Stomach smooth muscle (tissue), 2 donors: ENCODE measurements at regions not wholly inside any gene's neighbourhood (a gene's known extent, or its start where the extent isn't known, plus 50 kb on each side); places are given as distances from the start of the nearest gene placed in this dataset.

ENCODE experiments used
- H3K27ac ChIP-seq: one replicate; pipeline ENCODE4 v1.7.0; 2013; ENCODE audit warnings: mild to moderate bottlenecking, low read length, inconsistent platforms
- H3K27me3 ChIP-seq, 2 donors: one replicate each; pipeline ENCODE4 v1.7.0; 2013; ENCODE audit warnings: low read length in 2 of 2; ENCODE audit not compliant: insufficient read depth in 2 of 2, control insufficient read depth in 1 of 2
- H3K36me3 ChIP-seq, 2 donors: one replicate each; pipeline ENCODE4 v1.7.0; 2013; ENCODE audit warnings: low read length in 2 of 2; ENCODE audit not compliant: control insufficient read depth in 2 of 2, insufficient read depth in 2 of 2
- H3K4me1 ChIP-seq: one replicate; pipeline ENCODE4 v1.7.0; 2013; ENCODE audit warnings: low read length; ENCODE audit not compliant: control insufficient read depth, insufficient read depth
- H3K4me3 ChIP-seq, 2 donors: one replicate each; pipeline ENCODE4 v1.7.0; 2013; ENCODE audit warnings: low read length in 2 of 2
- H3K9ac ChIP-seq, 2 donors: one replicate each; pipeline ENCODE4 v1.7.0; 2013; ENCODE audit warnings: low read length in 2 of 2, mild to moderate bottlenecking in 1 of 2
- H3K9me3 ChIP-seq, 2 donors: one replicate each; pipeline ENCODE4 v1.7.0; 2013; ENCODE audit warnings: low read length in 2 of 2; ENCODE audit not compliant: control insufficient read depth in 2 of 2
- donor health status: healthy.
- donor health status: Pancreatic carcinoma.

- H3K9me3 ChIP-seq = no peaks in the 10 kb centered on the region
- no peaks in the 10 kb centered on the region for H3K27me3 ChIP-seq
- H3K4me1 ChIP-seq = no peaks in the 10 kb centered on the region
- no peak overlapping the region for H3K9ac ChIP-seq
- H3K27ac ChIP-seq = no peak overlapping the region
- no peak overlapping the region for H3K4me3 ChIP-seq
- no peaks in the 10 kb centered on the region for H3K36me3 ChIP-seq
Observed at GRCh38 chr10:58094985-58095718, 172.5 kb downstream of the IPMK start.

GRCh38 chr10:58091886-58092285, 175.8 kb downstream of the IPMK start:
- no peaks in the 10 kb centered on the region for H3K36me3 ChIP-seq
- no peak overlapping the region for H3K9ac ChIP-seq
- no peaks in the 10 kb centered on the region for H3K9me3 ChIP-seq
- H3K27ac ChIP-seq = no peak overlapping the region
- H3K4me3 ChIP-seq = no peak overlapping the region
- no peaks in the 10 kb centered on the region for H3K27me3 ChIP-seq
- H3K4me1 ChIP-seq = no peaks in the 10 kb centered on the region

DNA sequence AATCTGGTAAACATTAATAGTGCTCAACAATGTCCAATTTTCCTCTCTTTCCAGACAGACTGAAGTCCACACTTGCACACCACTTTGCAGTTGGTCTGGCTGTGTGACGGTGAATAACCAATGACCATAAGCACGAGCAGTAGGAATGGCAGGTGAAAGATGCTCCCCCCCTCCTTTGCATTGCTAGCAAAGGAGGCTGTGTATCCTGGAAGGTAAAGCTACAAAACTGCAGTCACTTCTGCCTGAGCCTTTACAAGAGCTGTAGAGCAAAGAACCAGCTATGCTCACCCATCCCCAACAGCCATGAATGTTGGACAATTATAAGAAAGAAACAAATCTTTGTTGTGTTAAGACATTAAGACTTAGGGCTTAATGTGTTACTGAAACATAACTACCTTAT, 178.0 kb downstream of the IPMK start:
- H3K27ac ChIP-seq = no peak overlapping the region

DNA sequence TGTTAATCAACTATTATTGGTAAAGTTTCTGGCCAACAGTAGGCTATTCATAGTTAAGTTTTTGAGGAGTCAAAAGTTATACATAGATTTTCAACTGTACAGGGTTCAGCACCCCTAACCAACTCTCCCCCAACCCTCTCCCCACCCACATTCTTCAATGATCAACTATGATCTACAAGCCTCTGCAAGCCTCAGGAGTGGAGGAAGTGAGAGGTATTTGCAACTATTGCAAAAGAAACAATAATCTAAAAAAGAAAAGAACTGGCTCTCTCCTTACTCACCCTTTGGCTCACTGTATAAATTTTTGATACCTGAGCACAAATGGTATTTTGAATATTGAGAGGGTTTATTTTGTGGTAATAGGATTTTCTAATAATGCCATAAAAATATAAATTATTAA, 179.8 kb downstream of the IPMK start:
- H3K4me1 ChIP-seq = no peaks in the 10 kb centered on the region
- H3K36me3 ChIP-seq = no peaks in the 10 kb centered on the region
- H3K27ac ChIP-seq = no peak overlapping the region
- no peaks in the 10 kb centered on the region for H3K27me3 ChIP-seq
- H3K4me3 ChIP-seq = no peak overlapping the region
- no peaks in the 10 kb centered on the region for H3K9me3 ChIP-seq
- no peak overlapping the region for H3K9ac ChIP-seq

More for the DNA sequence above, 178.0 kb downstream of the IPMK start:
- H3K9me3 ChIP-seq = no peaks in the 10 kb centered on the region
- no peaks in the 10 kb centered on the region for H3K4me1 ChIP-seq
- H3K9ac ChIP-seq = no peak overlapping the region
- no peak overlapping the region for H3K4me3 ChIP-seq
- no peaks in the 10 kb centered on the region for H3K36me3 ChIP-seq
- H3K27me3 ChIP-seq = no peaks in the 10 kb centered on the region

DNA sequence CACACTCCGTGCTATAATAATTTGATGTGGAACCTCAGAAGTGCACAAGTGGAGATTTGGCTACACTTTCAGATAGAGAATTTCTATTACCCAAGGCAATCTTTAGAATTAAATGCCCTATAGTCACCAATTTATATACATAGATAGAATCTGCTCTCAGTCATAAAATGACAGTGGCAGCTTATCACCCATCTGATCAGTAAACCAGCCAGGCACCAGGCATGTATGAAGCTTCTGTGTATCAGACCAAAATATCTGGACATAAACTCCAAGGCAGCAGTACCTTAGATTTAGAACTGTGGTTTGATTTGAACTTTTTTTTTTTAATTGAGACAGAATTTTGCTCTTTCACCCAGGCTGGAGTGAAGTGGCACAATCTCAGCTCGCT, 180.9 kb downstream of the IPMK start:
- Histone ChIP-seq H3K36me3 (no peaks in the 10 kb centered on the region), H3K4me1 (no peaks in the 10 kb centered on the region), H3K9me3 (no peaks in the 10 kb centered on the region)

GRCh38 chr10:58086144-58086762, 181.4 kb downstream of the IPMK start:
- Histone ChIP-seq H3K4me1 (no peaks in the 10 kb centered on the region), H3K9me3 (no peaks in the 10 kb centered on the region), H3K9ac (no peak overlapping the region), H3K36me3 (no peaks in the 10 kb centered on the region), H3K27ac (no peak overlapping the region), H3K4me3 (no peak overlapping the region), H3K27me3 (no peaks in the 10 kb centered on the region)

More for the DNA sequence above, 180.9 kb downstream of the IPMK start:
- H3K9ac ChIP-seq = no peak overlapping the region
- no peak overlapping the region for H3K27ac ChIP-seq
- no peak overlapping the region for H3K4me3 ChIP-seq
- H3K27me3 ChIP-seq = no peaks in the 10 kb centered on the region

DNA sequence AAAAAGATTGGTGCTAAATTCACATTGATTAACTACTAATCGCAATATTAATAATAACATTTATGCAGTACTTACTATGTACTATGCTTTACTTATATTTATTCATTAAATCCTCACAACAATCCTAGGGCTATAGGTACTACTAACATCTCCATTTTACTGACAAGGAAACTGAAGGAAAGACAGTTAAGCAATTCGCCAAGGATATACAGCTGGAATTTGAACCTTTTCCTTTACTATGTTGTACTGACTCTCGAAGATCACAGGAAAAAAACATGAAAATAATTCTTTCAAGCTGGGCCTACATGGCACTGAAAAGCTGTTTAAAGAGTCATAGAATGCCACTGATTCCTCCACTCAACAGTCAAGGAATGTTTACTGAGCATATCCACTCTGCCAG, 185.4 kb downstream of the IPMK start:
- no peak overlapping the region for H3K9ac ChIP-seq
- H3K36me3 ChIP-seq = no peaks in the 10 kb centered on the region
- H3K27ac ChIP-seq = no peak overlapping the region
- no peaks in the 10 kb centered on the region for H3K9me3 ChIP-seq
- H3K4me1 ChIP-seq = no peaks in the 10 kb centered on the region
- no peaks in the 10 kb centered on the region for H3K27me3 ChIP-seq
- no peak overlapping the region for H3K4me3 ChIP-seq

DNA sequence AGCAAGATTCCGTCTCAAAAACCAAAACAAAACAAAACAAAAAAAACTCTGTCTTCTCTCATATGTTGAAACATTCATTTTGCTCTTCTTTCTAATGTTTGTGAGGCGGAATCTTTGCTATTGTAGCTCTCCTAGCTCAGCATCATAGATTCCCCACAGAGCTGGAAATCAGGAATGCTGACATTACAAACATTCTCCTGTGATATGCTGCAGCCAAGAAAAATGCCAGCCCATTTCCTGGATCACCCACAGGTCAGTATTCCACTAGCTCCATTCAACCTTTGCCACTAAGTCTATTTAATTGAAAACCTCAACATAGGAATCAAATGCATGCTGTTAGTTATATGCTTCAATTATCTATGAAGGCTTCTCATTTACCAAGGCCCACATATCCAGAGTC, 186.3 kb downstream of the IPMK start:
- no peaks in the 10 kb centered on the region for H3K36me3 ChIP-seq
- H3K9ac ChIP-seq = no peak overlapping the region
- H3K4me1 ChIP-seq = no peaks in the 10 kb centered on the region
- no peaks in the 10 kb centered on the region for H3K27me3 ChIP-seq
- H3K4me3 ChIP-seq = no peak overlapping the region
- no peaks in the 10 kb centered on the region for H3K9me3 ChIP-seq
- H3K27ac ChIP-seq = no peak overlapping the region

DNA sequence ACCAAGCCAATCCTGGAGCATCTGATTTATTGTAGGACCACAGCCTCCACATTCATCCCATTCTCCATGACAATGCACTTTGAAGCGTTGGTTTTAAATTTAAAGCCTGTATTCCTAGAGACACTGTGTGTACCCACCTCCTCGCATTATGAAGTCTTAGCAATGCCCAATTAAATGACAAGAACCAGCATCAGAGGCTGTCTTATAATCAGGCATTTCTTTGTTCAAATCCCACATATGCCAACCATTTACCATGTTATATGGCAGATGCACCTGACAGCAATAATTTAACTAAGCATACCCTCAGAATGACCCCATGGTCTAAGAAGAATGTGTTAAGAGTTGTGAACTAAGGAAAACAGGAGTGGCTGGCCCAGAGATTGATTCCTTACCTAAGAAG, 188.2 kb downstream of the IPMK start:
- Histone ChIP-seq H3K9ac (no peak overlapping the region), H3K4me3 (no peak overlapping the region), H3K4me1 (no peaks in the 10 kb centered on the region), H3K9me3 (no peaks in the 10 kb centered on the region), H3K27me3 (no peaks in the 10 kb centered on the region), H3K36me3 (no peaks in the 10 kb centered on the region), H3K27ac (no peak overlapping the region)

GRCh38 chr10:58072634-58073033, 195.1 kb downstream of the IPMK start:
- no peaks in the 10 kb centered on the region for H3K4me1 ChIP-seq
- H3K9me3 ChIP-seq = no peaks in the 10 kb centered on the region
- no peak overlapping the region for H3K9ac ChIP-seq
- H3K36me3 ChIP-seq = no peaks in the 10 kb centered on the region
- H3K4me3 ChIP-seq = no peak overlapping the region
- no peak overlapping the region for H3K27ac ChIP-seq
- no peaks in the 10 kb centered on the region for H3K27me3 ChIP-seq

- Histone ChIP-seq H3K27ac (no peak overlapping the region), H3K9me3 (no peaks in the 10 kb centered on the region), H3K4me1 (no peaks in the 10 kb centered on the region), H3K9ac (no peak overlapping the region), H3K27me3 (no peaks in the 10 kb centered on the region), H3K36me3 (no peaks in the 10 kb centered on the region), H3K4me3 (no peak overlapping the region)
Observed at GRCh38 chr10:58070956-58071355, 196.7 kb downstream of the IPMK start.
